Testis (tissue), 2 donors: ENCODE measurements at regions not wholly inside any gene's neighbourhood (a gene's known extent, or its start where the extent isn't known, plus 50 kb on each side); places are given as distances from the start of the nearest gene placed in this dataset.

ENCODE experiments used
- DNase-seq: peaks from one replicate; pipeline ENCODE4 v3.0.0-alpha.2; 2019
- H3K27ac ChIP-seq, 2 donors: fragments of 200-600 bp; sonication (generic); one replicate each; pipeline ENCODE4 v1.5.1; 2019
- H3K27me3 ChIP-seq: fragments of 200-600 bp; sonication (generic); one replicate; pipeline ENCODE4 v1.5.1; 2019
- H3K36me3 ChIP-seq: fragments of 200-600 bp; sonication (generic); one replicate; pipeline ENCODE4 v1.5.1; 2017; ENCODE audit warnings: low read depth; ENCODE audit errors: missing control alignments
- H3K4me1 ChIP-seq: fragments of 200-600 bp; sonication (generic); one replicate; pipeline ENCODE4 v1.5.1; 2019
- H3K4me3 ChIP-seq, 2 donors: fragments of 200-600 bp; sonication (generic); one replicate each; pipeline ENCODE4 v1.5.1; 2017 to 2019
- H3K9me3 ChIP-seq: fragments of 200-600 bp; sonication (generic); one replicate; pipeline ENCODE4 v1.5.1; 2017
- POLR2A ChIP-seq: fragments of 450-650 bp; IDR thresholded peaks from one replicate; pipeline ENCODE4 v1.6.1; 2017; ENCODE audit warnings: antibody characterized with exemption, mild to moderate bottlenecking, moderate library complexity
- WGBS, 2 donors: methylation state at CpG; one replicate each; pipeline ENCODE4 v1.1.5; 2018; 5-methylcytosine and 5-hydroxymethylcytosine counted together
- intact Hi-C: fragments of 100-400 bp; cut with DNase I; formaldehyde crosslinking; loops from one replicate; pipeline ENCODE4 v1.15.1; 2023; ENCODE audit warnings: low total_unique reads
- TF ChIP-seq, protein P1 (sequence below), 3 experiments: fragments of 450-650 bp in 2 of 3; fragments of 200-600 bp in 1 of 3; sonication (generic) in 1 of 3; IDR thresholded peaks; one replicate each; pipeline ENCODE4 v1.5.1; 2016 to 2019; ENCODE audit warnings: antibody characterized with exemption in 3 of 3, mild to moderate bottlenecking in 2 of 3, moderate library complexity in 1 of 3

DNA sequence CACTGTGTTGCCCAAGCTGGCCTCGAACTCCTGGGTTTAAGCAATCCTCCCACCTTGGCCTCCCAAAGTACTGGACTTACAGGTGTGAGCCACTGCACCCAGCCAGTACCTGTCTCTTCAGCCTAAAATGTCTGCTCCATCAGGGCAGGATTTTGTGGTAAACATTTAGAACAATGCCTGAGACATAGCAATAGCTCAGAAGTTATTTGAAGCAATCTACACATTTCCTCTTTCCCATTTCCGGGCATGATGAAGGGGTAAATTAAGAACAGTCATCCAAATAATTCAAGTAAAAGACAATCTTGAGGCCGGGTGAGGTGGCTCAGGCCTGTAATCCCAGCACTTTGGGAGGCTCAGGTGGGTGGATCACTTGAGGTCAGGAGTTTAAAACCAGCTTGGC, 69.0 kb upstream of the ZNF217 start:
- no peak for DNase-seq
- Histone ChIP-seq H3K27me3 (no peaks in the 10 kb centered on the region), H3K4me1 (peaks cover 17% of the 10 kb centered on the region), H3K9me3 (no peaks in the 10 kb centered on the region), H3K27ac (no peak overlapping the region), H3K4me3 (no peak overlapping the region), H3K36me3 (no peaks in the 10 kb centered on the region)
- 76 to 84% methylated on average over 3 of the region's 3 CpGs for WGBS, 2 donors
- no peak for TF ChIP-seq POLR2A
- TF ChIP-seq, protein P1, sequence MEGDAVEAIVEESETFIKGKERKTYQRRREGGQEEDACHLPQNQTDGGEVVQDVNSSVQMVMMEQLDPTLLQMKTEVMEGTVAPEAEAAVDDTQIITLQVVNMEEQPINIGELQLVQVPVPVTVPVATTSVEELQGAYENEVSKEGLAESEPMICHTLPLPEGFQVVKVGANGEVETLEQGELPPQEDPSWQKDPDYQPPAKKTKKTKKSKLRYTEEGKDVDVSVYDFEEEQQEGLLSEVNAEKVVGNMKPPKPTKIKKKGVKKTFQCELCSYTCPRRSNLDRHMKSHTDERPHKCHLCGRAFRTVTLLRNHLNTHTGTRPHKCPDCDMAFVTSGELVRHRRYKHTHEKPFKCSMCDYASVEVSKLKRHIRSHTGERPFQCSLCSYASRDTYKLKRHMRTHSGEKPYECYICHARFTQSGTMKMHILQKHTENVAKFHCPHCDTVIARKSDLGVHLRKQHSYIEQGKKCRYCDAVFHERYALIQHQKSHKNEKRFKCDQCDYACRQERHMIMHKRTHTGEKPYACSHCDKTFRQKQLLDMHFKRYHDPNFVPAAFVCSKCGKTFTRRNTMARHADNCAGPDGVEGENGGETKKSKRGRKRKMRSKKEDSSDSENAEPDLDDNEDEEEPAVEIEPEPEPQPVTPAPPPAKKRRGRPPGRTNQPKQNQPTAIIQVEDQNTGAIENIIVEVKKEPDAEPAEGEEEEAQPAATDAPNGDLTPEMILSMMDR (IDR thresholded peaks at IDR 0.05): no peak
- intact Hi-C loops: no loop called here

DNA sequence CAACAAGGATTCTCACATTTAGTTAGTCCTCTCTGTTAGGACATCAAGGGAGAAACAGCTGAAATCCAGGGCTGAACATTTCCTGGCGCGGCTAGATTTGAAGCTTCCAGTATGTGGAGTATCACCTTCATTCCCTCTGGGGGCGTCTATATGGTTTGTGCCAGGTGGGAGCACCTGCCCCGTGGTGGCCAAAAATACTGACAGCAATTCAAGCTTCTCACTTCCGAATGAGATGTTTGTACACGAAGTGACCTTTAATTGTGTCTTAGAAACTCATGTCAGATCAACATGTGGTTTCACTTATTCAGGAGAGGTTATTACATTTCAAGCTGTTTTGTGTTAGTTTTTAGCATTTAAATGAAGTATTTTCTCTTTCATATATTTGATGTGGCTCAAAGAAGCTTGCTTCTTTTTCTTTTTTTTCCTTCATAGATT, 67.3 kb upstream of the ZNF217 start:
- intact Hi-C loops: no loop called here
- Histone ChIP-seq H3K9me3 (no peaks in the 10 kb centered on the region), H3K4me1 (peaks cover 27% of the 10 kb centered on the region), H3K27me3 (no peaks in the 10 kb centered on the region), H3K4me3 (no peak overlapping the region), H3K36me3 (no peaks in the 10 kb centered on the region), H3K27ac (peak overlapping the region in 1 of 2 donors; percentile 70)
- DNase-seq: no peak
- 39 to 47% methylated on average over 6 of the region's 6 CpGs for WGBS, 2 donors
- no peak for TF ChIP-seq POLR2A
- TF ChIP-seq, protein P1 (IDR thresholded peaks at IDR 0.05): no peak

DNA sequence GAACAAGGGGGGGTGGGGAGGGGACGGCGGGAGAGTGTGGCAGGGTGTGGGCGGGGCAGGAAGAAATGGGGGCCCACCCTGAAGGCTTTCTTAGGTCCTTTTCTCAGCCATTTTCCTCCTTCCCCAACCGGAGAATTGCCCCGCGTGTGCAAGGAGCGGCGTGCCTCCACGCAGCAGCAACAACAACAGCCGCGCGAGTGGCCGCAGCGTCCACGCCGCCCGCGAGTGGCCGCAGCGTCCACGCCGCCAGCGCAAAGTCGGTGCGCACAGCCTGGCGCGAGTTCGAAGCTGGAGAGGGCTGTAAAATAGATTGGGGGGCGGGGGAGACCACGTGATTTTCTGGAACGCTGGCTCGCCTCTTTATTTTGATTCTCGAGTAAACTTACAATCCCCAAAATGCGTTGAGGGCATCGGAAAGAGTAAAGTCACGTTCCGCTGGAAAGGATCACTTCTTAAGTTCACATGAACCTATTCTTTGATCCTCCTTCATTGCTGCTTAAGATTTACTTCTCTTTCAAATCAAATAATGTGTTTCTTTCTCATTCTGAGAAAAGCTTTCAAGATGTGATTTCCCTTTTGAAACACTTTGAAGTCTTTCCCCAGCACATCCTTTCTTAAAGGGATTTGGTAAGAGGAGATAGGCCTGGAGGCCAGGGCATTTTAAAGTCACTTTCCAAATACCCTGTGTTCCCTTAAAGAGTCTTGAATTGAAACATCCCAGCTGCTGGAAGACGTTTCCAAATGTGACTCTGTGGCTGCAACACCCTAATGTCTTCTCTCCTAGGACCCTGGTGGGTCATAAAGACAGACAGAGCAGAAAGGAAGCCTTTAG, 66.7 kb upstream of the ZNF217 start:
- 1 to 4% methylated on average over 36 to 37 of the region's 38 CpGs for WGBS, 2 donors
- Histone ChIP-seq H3K27me3 (no peaks in the 10 kb centered on the region), H3K4me1 (peaks cover 27% of the 10 kb centered on the region), H3K4me3 (peak overlapping the region; percentile 48 to 62), H3K9me3 (no peaks in the 10 kb centered on the region), H3K36me3 (no peaks in the 10 kb centered on the region), H3K27ac (peak overlapping the region; percentile 33 to 70)
- no peak for TF ChIP-seq POLR2A
- TF ChIP-seq, protein P1 (IDR thresholded peaks at IDR 0.05): no peak
- peak; percentile 27 for DNase-seq
- intact Hi-C loops: no loop called here

DNA sequence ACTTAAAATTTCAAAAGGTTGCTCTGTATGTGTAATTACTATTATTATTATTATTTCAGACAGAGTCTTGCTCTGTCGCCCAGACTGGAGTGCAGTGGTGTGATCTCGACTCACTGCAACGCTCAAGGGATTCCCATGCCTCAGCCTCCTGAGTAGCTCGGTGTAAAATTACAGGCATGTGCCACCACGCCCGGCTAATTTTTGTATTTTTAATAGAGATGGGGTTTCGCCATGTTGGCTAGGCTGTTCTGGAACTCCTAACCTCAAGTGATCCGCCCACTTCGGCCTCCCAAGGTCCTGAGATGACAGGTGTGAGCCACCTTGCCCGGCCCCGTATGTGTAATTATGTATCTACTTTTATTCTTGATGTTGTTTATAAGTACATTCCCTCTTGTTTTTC, 65.3 kb upstream of the ZNF217 start:
- Histone ChIP-seq H3K4me3 (peak overlapping the region; percentile 48 to 62), H3K36me3 (no peaks in the 10 kb centered on the region), H3K9me3 (no peaks in the 10 kb centered on the region), H3K27me3 (no peaks in the 10 kb centered on the region), H3K27ac (no peak overlapping the region), H3K4me1 (peaks cover 27% of the 10 kb centered on the region)
- no peak for DNase-seq
- no peak for TF ChIP-seq POLR2A
- TF ChIP-seq, protein P1 (IDR thresholded peaks at IDR 0.05): no peak
- whole genome bisulfite sequencing, 2 donors: 67 to 69% methylated on average over 11 of the region's 11 CpGs
- intact Hi-C loops: no loop called here

DNA sequence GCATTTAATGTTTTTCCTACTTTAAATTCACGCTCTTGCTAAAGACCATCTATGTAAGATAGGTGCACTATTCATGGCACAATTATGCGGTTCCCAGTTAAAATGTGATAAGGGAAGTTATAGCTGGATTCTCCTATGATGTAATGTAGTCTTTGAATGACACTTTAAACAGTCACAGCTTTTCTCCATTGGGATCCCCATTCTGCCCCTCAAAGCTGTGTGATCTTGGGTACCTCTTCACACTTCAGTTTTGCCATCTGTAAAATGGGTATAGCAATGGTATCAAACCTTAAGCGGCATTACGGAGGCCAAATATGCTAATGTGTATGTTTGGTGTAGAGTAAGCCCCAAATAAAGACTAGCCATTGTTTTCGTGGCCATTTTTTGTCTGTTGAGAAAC, 64.7 kb upstream of the ZNF217 start:
- no peak overlapping the region for H3K4me3 ChIP-seq
- intact Hi-C loops: no loop called here
- H3K4me1 ChIP-seq: peaks cover 29% of the 10 kb centered on the region
- no peaks in the 10 kb centered on the region for H3K9me3 ChIP-seq
- DNase-seq: no peak
- H3K36me3 ChIP-seq: no peaks in the 10 kb centered on the region
- TF ChIP-seq POLR2A: no peak
- TF ChIP-seq, protein P1 (IDR thresholded peaks at IDR 0.05): no peak
- H3K27me3 ChIP-seq: no peaks in the 10 kb centered on the region
- WGBS, 2 donors: 82 to 89% methylated on average over 5 of the region's 5 CpGs
- H3K27ac ChIP-seq: no peak overlapping the region
